T-helper 2 cell (primary cell): ENCODE measurements at regions not wholly inside any gene's neighbourhood (a gene's known extent, or its start where the extent isn't known, plus 50 kb on each side); places are given as distances from the start of the nearest gene placed in this dataset.

Experiments used
- DNase-seq, 5 experiments: peaks; one replicate each; pipeline versions ENCODE4 v3.0.0 to v3.0.0-alpha.2; 2012 to 2022

- no peak for DNase-seq
These were observed 359.1 kb upstream of the IL12A start for GRCh38 chr3:159629329-159630084.

GRCh38 chr3:159631226-159631625, 357.4 kb upstream of the IL12A start:
- no peak for DNase-seq

DNA sequence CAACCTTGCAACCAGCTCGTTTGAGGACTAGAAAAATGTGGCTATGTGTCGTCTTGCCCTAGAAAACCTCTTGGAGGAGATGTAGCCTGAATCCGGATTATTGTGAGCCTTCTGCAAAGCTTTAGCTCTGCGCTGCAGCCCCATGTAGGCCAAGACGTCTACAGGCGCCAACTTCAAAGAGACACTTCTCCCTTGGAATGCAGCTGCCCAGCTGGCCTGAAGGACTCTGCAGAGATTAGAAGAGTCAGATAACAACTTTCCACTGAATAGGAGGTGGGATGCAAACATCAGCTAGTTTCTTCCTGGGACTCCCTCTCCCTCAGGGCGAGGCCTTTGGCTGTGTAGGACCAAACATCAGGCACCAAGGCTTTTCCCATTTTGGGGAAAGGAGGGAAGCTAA, 356.5 kb upstream of the IL12A start:
- no peak for DNase-seq

DNA sequence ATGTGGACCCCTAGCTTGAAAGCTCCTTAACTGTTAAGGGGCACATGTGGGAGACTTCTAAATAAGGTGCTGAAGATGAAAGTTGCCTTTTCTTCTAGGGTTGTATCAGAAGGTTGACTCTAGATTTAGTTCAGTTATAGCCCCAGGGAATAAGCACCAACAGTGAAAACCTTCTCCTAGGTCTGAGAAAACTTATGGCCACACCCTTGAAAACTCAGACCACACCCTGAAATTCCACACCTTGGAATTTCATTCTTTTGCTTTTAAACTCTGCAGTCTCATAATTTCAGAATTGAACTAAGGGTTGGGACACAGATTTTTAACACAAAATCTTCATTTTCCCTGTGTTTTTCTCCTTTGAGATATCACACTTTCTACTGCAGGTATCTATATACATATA, 355.8 kb upstream of the IL12A start:
- no peak for DNase-seq

DNA sequence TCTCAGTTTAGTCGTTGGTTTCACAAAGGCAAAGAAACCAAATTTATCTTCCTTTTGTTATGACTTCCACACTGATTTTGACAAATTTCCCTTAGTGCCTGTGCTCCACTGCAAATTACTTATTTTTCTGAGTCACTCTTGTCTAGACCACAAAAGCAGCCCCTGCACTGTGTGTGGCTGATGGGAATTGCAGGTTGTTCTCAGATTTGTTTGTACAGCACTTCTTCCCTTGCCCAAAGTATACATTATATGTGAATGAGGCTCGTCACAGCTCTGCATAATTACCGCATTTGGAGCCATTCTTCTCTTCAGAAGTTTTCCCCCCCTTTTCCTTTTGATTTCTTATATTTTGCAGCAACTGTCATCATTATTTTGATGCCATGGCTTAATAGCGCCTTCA, 354.2 kb upstream of the IL12A start:
- DNase-seq = peak in 1 of 5 experiments; percentile 62

GRCh38 chr3:159635047-159635641, 353.5 kb upstream of the IL12A start:
- DNase-seq = no peak

GRCh38 chr3:159637883-159638542, 350.6 kb upstream of the IL12A start:
- no peak for DNase-seq

- DNase-seq = no peak
These were observed 348.4 kb upstream of the IL12A start for GRCh38 chr3:159640225-159640624.

DNA sequence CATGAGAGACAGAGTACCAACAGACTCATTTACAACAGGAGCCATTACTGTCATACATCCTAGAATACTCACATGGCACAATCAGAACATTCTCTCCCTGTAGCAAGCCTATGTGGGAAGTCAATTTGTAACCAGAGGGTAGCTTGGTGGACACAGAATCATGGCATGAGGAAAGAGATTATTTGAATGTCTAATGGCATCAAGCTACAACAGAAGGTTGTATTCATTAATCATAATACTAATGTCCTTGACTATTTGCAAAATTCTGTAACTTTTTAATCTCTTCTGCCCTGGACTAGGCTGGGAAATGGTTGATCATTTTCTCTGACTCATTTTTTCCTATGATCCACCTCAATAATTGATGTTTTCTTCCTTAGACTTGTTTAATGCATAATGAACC, 345.2 kb upstream of the IL12A start:
- DNase-seq = no peak

DNA sequence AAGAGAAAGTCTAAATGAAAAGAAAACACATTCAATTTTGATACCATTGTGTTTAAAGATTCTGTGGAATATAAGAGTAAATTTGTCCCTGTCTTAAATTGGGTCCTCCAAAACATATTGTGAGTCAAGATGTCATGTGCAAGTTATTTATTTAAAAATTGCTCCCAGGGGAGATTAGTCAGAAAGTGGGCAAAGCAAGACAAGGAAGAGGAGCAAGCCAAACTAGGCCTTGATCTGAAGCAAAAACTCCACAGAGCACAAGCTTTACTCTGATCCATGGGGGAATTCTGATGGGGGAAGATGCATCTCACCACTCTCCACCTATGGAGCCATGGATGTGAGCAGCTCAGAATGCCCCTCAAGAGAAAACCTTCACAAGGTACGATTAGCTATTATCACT, 342.8 kb upstream of the IL12A start:
- no peak for DNase-seq

DNA sequence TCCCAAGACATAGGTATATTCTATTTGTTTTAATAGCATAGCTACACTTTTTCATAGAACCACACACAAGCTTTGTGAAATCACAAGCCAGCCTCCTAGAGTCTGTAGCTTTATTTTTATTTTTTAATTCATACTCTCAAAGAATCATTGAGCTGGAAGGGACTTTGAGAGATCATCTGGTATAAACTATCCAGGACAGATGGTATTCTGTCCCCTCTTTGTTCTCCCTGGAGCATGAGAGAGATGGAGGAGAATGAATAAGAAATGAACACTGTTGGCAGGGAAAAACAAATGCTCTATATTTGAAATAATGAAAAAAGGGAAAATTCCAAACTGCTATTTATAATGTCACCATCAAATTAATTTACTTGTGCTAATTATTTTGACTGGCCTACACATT, 338.7 kb upstream of the IL12A start:
- no peak for DNase-seq

- DNase-seq = no peak
These were observed 337.9 kb upstream of the IL12A start for GRCh38 chr3:159650726-159651125.

- DNase-seq = no peak
These were observed 336.2 kb upstream of the IL12A start for GRCh38 chr3:159652452-159652851.

DNA sequence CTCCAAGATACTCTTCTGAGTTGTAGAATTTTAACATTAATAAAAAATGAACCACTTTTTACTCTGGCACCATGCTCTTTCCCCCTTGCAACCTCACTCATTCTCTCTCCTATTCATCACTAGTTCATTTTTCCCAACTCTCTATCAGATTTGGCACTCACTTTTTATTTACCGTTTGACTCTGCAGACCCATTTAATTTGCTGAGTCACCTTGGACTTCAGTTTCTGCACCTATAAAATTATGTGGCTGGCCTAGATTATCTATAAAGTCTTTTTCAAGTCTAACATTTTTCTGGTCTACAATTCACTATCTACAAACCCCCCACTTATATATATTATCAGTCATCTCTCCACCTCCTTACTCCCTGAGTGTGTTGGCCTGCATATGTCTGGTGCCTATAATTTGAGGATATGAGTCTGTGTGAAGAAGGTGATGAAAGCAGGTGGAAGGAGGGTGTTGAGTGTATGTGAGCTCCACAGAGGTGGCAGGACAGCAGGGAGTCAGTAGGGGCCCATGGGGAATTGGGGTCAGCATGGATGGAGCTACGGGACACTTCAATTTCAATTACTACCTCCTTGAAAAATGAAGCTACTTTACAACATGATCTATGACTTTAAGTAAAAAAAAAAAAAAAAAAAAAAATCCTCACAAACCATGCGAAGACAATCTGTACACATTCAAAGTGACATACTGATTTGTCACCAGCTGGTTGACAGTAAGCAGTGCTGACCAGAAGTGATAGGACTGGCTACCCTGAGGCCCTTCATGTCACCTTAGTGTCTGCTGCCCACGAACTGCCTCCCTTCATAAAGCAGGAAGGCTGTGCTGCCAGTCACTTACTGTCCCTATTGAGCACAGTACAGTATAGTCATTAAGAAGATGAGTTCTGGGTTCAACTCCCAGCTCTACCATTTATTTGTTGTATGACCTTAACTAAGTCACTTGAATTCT, 334.2 kb upstream of the IL12A start:
- no peak for DNase-seq

DNA sequence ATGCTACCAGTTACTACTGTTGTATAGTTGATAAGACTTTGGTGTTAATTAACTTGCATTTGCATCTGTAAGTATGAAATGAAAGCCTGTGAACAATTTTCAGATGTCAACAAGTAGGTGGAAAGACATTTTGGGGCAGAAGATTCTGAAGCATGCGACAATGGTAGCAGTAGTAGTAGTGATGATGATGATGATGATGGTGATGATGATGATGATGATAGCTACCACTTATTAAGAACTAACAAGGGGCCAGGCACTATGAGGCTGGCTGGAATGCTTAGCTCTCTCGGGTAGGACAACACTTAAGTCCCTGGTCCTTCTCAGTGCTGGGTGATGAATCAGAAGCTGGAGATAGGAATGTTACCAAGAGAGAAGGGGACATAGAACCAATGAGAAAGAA, 333.4 kb upstream of the IL12A start:
- no peak for DNase-seq

- no peak for DNase-seq
These were observed 331.5 kb upstream of the IL12A start for GRCh38 chr3:159657176-159657575.

DNA sequence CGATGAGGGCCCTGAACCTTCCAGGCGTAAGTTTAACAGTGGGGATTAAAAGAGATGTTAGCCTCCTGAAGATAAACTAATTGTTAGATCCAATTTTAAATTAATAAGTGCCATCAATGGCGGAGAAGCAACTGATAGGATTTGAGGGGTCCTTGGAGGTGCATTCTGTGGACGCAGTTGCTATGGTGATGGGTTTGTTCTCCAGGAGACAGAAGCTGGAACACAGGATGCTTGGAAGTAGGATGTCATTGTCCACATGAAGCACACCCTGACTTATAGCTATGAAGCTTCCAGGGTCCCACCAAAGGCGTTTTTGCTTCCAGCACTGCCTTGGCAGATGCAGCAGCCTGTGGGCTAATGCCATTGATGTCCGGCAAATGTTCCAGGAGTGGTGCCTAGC, 331.0 kb upstream of the IL12A start:
- no peak for DNase-seq

DNA sequence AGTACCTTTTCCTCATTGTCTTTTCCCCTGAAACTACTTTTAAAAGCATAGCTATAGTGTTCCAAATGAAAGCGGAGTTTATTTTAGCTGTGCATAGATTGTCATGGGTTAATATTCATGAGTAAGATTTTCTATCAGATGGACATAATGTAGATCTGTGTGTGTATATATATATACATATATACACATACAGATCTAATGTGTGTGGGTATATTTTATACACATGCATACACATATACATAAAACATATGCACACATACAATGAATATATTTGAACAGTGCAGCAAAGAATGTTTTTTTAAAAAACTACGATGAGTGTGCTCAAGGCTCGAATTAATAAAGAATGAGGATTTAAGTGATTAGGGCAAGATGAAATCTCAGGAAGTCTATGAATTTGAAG, 328.3 kb upstream of the IL12A start:
- no peak for DNase-seq

GRCh38 chr3:159660901-159661300, 327.7 kb upstream of the IL12A start:
- no peak for DNase-seq

GRCh38 chr3:159662549-159662948, 326.1 kb upstream of the IL12A start:
- DNase-seq = no peak

- DNase-seq = no peak
These were observed 324.6 kb upstream of the IL12A start for GRCh38 chr3:159664006-159664405.

DNA sequence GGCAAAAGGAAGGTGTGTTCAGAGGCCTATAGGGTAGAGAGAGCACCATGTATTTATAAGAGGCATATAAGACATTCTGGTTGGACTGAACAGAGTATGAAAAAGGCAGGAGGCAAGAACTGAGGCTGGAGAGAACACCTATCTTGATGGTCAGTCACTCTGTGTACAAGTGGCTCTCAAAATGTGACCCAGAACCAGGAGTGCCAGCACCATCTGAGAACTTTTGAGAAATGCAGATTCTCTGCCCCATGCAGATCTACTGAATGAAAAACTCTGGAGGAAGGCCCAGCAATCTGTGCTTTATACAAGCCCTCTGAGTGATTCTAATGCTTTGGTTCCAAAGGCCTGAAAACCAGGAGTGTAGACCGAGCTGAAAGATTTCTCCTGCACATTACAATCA, 324.0 kb upstream of the IL12A start:
- no peak for DNase-seq

DNA sequence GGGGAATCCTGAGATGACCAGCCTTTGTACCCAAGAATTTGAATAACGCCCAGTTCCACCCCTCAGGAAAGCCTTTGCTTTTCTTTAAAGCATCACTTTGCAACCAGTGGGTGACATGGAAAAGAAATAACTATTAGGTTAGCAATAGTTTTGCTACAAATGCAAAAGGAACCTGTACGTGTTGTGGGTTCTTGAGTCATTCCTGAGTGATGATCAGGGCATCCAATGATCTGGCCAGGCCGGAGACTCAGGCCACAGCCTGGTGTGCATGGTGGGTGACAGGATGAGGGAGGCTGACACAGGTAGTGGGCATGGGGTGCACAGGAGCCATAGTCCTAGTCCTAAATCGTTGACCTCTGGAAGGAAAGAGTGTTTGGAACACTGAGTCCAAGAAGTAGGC, 321.4 kb upstream of the IL12A start:
- DNase-seq = no peak
